ENCODE measurements at regions not wholly inside any gene's neighbourhood (a gene's known extent, or its start where the extent isn't known, plus 50 kb on each side); places are given as distances from the start of the nearest gene placed in this dataset.

DNA sequence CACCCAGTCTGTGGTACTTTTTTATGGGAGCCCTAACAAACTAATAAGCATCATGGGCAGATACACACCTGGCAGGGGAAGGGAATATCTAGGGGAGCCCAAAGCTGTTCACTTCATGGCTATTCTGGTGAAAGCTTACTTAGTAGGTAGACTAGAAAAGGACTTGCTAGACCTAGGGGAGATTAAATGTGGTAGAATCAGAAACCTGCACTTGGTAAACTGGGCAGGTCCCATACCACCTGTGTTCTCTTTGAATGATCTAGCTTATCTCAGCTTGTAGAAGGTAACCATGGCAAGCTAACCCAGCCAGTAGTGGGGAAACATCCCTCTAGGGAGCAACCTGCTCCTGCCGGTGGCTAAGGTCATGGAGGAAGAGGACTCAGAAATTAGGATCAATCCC lies 113.9 kb upstream of the TMTC4 start:
- no peak for TF ChIP-seq REST (tag by site-specific recombination; IDR thresholded peaks at IDR 0.05)
- TF ChIP-seq ZNF133 (tag by site-specific recombination; IDR thresholded peaks at IDR 0.05), result no peak
